OCI-LY7 (cell line): ENCODE measurements at regions not wholly inside any gene's neighbourhood (a gene's known extent, or its start where the extent isn't known, plus 50 kb on each side); places are given as distances from the start of the nearest gene placed in this dataset.

Experiments used
- BruUV-seq: library from RNA; stranded (reverse); fragments of 400-500 nt; replicated peaks from 2 replicates; lab custom pipeline; 2021; lab: Mats Ljungman, UMichigan
- CTCF ChIA-PET: fragments of 300-600 bp; sonication (Branson Sonifier 250); formaldehyde crosslinking; loops from one replicate; lab custom pipeline; 2022; ENCODE audit warnings: antibody characterized with exemption; ENCODE audit not compliant: unreplicated experiment; lab: Charles Lee
- POLR2A ChIA-PET: fragments of 300-600 bp; sonication (Branson Sonifier 250); formaldehyde crosslinking; loops from one replicate; lab custom pipeline; 2022; ENCODE audit warnings: antibody characterized with exemption; lab: Charles Lee
- DNase-seq: peaks from one replicate; pipeline ENCODE4 v3.0.0-alpha.2; 2015; ENCODE audit warnings: low spot score
- H2AFZ ChIP-seq: fragments of 200-600 bp; sonication (generic), shearing (Covaris generic); 2 replicates; pipeline ENCODE4 v1.6.1; 2014; ENCODE audit warnings: mild to moderate bottlenecking, antibody characterized with exemption, low read length, moderate library complexity
- H3K27ac ChIP-seq: fragments of 200-600 bp; sonication (generic); 2 replicates; pipeline ENCODE4 v1.5.1; 2014; ENCODE audit warnings: mixed run types, low read depth, mild to moderate bottlenecking, moderate library complexity, low read length, inconsistent platforms; ENCODE audit not compliant: poor library complexity, severe bottlenecking
- H3K36me3 ChIP-seq: fragments of 200-600 bp; sonication (generic); 2 replicates; pipeline ENCODE4 v1.6.1; 2014; ENCODE audit warnings: mild to moderate bottlenecking, antibody characterized with exemption, low read length, moderate library complexity, mixed read lengths; ENCODE audit not compliant: insufficient read depth
- H3K4me1 ChIP-seq: fragments of 200-600 bp; sonication (generic); 2 replicates; pipeline ENCODE4 v1.5.1; 2014; ENCODE audit warnings: mild to moderate bottlenecking, low read length; ENCODE audit not compliant: insufficient read depth, poor library complexity, severe bottlenecking
- H3K4me2 ChIP-seq: fragments of 200-600 bp; sonication (generic); 2 replicates; pipeline ENCODE4 v1.6.1; 2014; ENCODE audit warnings: mild to moderate bottlenecking, low read length
- H3K4me3 ChIP-seq: fragments of 200-600 bp; sonication (generic); 2 replicates; pipeline ENCODE4 v1.5.1; 2014; ENCODE audit warnings: mild to moderate bottlenecking, low read depth, low read length; ENCODE audit not compliant: poor library complexity, severe bottlenecking
- H3K79me2 ChIP-seq: fragments of 200-600 bp; sonication (generic); 2 replicates; pipeline ENCODE4 v1.6.1; 2016; ENCODE audit warnings: low read depth, mild to moderate bottlenecking, low read length, moderate library complexity, mixed read lengths; ENCODE audit not compliant: insufficient read depth
- H3K9me2 ChIP-seq: fragments of 200-600 bp; sonication (generic); 2 replicates; pipeline ENCODE4 v1.6.1; 2016; ENCODE audit warnings: mild to moderate bottlenecking, low read length, mixed read lengths; ENCODE audit not compliant: insufficient read depth
- H3K9me3 ChIP-seq: fragments of 200-600 bp; sonication (generic); 2 replicates; pipeline ENCODE4 v1.6.1; 2014; ENCODE audit warnings: mild to moderate bottlenecking, mixed run types, low read length, mixed read lengths
- H4K20me1 ChIP-seq: fragments of 200-600 bp; sonication (generic); 2 replicates; pipeline ENCODE4 v1.6.1; 2014; ENCODE audit warnings: mild to moderate bottlenecking, antibody characterized with exemption, low read length, moderate library complexity, mixed read lengths; ENCODE audit not compliant: insufficient read depth
- EZH2phosphoT487 ChIP-seq: fragments of 200-600 bp; sonication (generic); IDR thresholded peaks from 2 replicates; pipeline ENCODE4 v1.6.1; 2018; ENCODE audit warnings: low read depth, borderline replicate concordance, mild to moderate bottlenecking, mixed run types, antibody characterized with exemption, low read length, moderate library complexity, mixed read lengths
- intact Hi-C: fragments of 100-400 bp; cut with micrococcal nuclease; formaldehyde crosslinking; loops from one replicate; pipeline ENCODE4 v1.10.0; 2022; ENCODE audit not compliant: unreplicated experiment
- TF ChIP-seq, protein P1 (sequence below): fragments of 200-600 bp; sonication (generic); conservative IDR thresholded peaks from 2 replicates; pipeline ENCODE4 v1.5.1; 2014; ENCODE audit warnings: mild to moderate bottlenecking, antibody characterized with exemption, low read length, moderate library complexity, mixed read lengths

DNA sequence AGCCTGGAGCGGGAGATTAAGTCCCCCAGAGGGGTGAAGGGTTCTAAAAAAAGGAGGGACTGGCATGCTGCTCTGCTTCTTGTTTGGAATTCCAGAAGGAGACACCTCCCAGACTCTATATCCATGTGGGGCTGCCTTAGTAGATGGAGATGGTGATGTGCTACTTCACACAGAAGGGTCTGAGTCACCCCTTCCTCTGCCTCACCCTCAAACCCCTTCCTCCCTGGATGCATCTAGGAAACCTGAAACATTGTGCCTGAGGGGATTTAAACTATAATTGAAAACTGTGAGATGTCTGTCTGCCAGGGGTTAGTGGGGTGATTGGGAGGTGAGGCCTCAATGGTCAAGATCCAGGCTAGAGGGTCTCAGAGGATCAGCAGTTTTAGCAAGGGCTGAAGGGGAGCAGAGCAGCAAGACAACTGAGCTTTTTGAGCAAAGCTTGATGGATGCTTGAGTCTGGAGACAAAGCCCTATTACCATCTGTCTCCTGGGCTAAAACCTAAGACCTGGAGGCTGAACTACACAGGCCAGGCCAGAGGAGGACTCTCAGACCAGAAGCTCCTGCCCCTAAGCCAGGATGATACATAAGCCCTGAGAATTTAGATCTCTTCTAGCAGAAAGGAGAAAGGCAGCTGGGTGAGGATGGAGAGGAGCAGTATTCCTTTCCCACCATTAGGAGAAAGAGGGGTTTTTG is 314.7 kb upstream of the ATP2B1 start:
- Histone ChIP-seq H3K4me1 (no peaks in the 10 kb centered on the region), H3K9me2 (no peaks in the 10 kb centered on the region), H3K4me3 (no peak overlapping the region), H3K79me2 (no peaks in the 10 kb centered on the region), H3K27ac (no peak overlapping the region), H4K20me1 (no peaks in the 10 kb centered on the region), H3K9me3 (no peaks in the 10 kb centered on the region), H3K36me3 (no peaks in the 10 kb centered on the region), H2AFZ (no peak overlapping the region), H3K4me2 (no peak overlapping the region)
- intact Hi-C loops, result no loop called here
- TF ChIP-seq EZH2phosphoT487, result no peak
- TF ChIP-seq, protein P1, sequence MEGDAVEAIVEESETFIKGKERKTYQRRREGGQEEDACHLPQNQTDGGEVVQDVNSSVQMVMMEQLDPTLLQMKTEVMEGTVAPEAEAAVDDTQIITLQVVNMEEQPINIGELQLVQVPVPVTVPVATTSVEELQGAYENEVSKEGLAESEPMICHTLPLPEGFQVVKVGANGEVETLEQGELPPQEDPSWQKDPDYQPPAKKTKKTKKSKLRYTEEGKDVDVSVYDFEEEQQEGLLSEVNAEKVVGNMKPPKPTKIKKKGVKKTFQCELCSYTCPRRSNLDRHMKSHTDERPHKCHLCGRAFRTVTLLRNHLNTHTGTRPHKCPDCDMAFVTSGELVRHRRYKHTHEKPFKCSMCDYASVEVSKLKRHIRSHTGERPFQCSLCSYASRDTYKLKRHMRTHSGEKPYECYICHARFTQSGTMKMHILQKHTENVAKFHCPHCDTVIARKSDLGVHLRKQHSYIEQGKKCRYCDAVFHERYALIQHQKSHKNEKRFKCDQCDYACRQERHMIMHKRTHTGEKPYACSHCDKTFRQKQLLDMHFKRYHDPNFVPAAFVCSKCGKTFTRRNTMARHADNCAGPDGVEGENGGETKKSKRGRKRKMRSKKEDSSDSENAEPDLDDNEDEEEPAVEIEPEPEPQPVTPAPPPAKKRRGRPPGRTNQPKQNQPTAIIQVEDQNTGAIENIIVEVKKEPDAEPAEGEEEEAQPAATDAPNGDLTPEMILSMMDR, result no peak
- ChIA-PET CTCF (no interaction called here), POLR2A (interaction anchor here (0.6 to 0.7 kb wide), 3 partner anchors 28 to 297 kb away, joined by 3 read pairs; no protein-coding TSS in a partner anchor)
- no TSS peak for BruUV-seq
- no peak for DNase-seq

DNA sequence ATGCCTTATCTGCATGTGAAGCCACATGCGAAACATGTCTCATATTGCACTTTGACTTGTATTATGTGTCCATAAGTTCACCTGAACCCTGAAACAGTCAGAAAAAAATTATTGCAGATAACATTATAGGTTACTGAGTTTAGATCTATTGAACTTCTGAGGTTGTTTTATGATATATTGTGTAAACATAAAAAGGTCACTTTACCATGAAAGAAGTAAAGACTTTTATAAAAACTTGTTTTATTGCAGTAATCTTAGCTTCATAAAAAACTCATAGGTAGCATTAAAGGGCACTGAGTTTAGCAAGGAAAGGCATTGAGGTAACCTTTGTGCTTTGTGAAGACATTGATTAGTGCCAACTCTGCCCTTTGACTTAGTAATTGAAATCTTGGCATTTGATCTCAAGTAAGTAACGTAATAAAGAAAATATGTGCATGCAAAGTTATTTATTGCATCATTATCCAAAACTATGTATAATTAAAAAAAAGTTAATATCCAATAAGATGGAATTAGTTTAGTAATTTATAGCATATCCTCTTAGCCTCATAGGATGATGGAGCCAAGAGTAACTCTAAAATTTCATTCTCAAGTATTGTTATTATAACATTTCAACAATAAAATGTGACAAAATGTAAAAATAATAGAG is 313.3 kb upstream of the ATP2B1 start:
- no TSS peak for BruUV-seq
- Histone ChIP-seq H3K4me2 (no peak overlapping the region), H3K27ac (no peak overlapping the region), H2AFZ (no peak overlapping the region), H4K20me1 (no peaks in the 10 kb centered on the region), H3K9me3 (no peaks in the 10 kb centered on the region), H3K4me3 (no peak overlapping the region), H3K79me2 (no peaks in the 10 kb centered on the region), H3K4me1 (no peaks in the 10 kb centered on the region), H3K9me2 (no peaks in the 10 kb centered on the region), H3K36me3 (no peaks in the 10 kb centered on the region)
- no peak for DNase-seq
- intact Hi-C loops, result no loop called here
- TF ChIP-seq EZH2phosphoT487, result no peak
- TF ChIP-seq, protein P1, result no peak
- POLR2A ChIA-PET, result interaction anchor here (0.6 to 3.2 kb wide), 5 partner anchors 10 to 167 kb away, joined by 3 to 23 read pairs (median 4); no protein-coding TSS in a partner anchor
- CTCF ChIA-PET, result no interaction called here

DNA sequence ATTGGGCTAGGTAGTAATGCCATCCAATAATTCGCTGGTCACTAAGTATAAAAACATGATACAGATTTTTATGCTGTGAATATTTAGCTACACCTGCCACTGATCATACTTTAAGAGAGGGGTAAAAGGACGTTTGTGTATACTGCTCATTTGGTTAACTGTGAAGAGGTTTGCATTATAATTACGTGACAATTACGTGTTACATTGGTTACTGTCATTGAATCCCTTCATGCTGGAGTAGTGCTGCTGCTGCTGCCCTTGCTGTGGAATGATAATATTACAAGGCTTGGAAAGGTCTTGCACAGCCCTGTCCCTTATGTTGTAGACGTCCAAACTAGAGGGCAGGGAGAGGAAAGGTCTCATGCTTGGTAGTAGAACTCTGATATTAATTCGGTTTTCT is 312.2 kb upstream of the ATP2B1 start:
- Histone ChIP-seq H4K20me1 (no peaks in the 10 kb centered on the region), H3K36me3 (no peaks in the 10 kb centered on the region), H3K79me2 (no peaks in the 10 kb centered on the region), H2AFZ (no peak overlapping the region), H3K9me2 (no peaks in the 10 kb centered on the region), H3K27ac (no peak overlapping the region), H3K4me2 (no peak overlapping the region), H3K9me3 (no peaks in the 10 kb centered on the region), H3K4me1 (no peaks in the 10 kb centered on the region), H3K4me3 (no peak overlapping the region)
- DNase-seq, result no peak
- BruUV-seq, result no TSS peak
- ChIA-PET CTCF (no interaction called here), POLR2A (interaction anchor here (0.6 to 3.2 kb wide), 6 partner anchors 11 to 449 kb away, joined by 3 to 23 read pairs (median 4); no protein-coding TSS in a partner anchor)
- TF ChIP-seq, protein P1, result no peak
- no peak for TF ChIP-seq EZH2phosphoT487
- intact Hi-C loops, result no loop called here
